HG02938 (cell line): ENCODE measurements at regions not wholly inside any gene's neighbourhood (a gene's known extent, or its start where the extent isn't known, plus 50 kb on each side); places are given as distances from the start of the nearest gene placed in this dataset.
"Not testable (repeated sequence)": the region's sequence is repeated elsewhere in the genome, so short reads cannot be mapped to it uniquely, and the experiment has no call there.

ENCODE experiments used
- ATAC-seq: cut with Tn5 transposase; IDR thresholded peaks from one replicate; pipeline ENCODE4 v1.9.1; 2021; ENCODE audit warnings: mild to moderate bottlenecking, moderate library complexity; ENCODE audit not compliant: unreplicated experiment

GRCh38 chr13:22979952-22980351 is 200.8 kb upstream of the SGCG start:
- ATAC-seq = no peak

- no peak for ATAC-seq
These were observed 199.8 kb upstream of the SGCG start for GRCh38 chr13:22980936-22981335.

GRCh38 chr13:22993148-22993547 is 187.6 kb upstream of the SGCG start:
- ATAC-seq = no peak

- no peak for ATAC-seq
These were observed 177.3 kb upstream of the SGCG start for GRCh38 chr13:23003446-23003845.

- no peak for ATAC-seq
These were observed 173.4 kb upstream of the SGCG start for GRCh38 chr13:23007426-23007825.

GRCh38 chr13:23018143-23018542 is 162.6 kb upstream of the SGCG start:
- no peak for ATAC-seq

- ATAC-seq = peak; percentile 98
These were observed 160.4 kb upstream of the SGCG start for GRCh38 chr13:23020246-23020843.

GRCh38 chr13:23021906-23022305 is 158.9 kb upstream of the SGCG start:
- ATAC-seq = no peak

- no peak for ATAC-seq
These were observed 158.1 kb upstream of the SGCG start for GRCh38 chr13:23022704-23023103.

- ATAC-seq = no peak
These were observed 154.7 kb upstream of the SGCG start for GRCh38 chr13:23025864-23026608.

- no peak for ATAC-seq
These were observed 141.4 kb upstream of the SGCG start for GRCh38 chr13:23039266-23039935.

GRCh38 chr13:23042181-23042580 is 138.6 kb upstream of the SGCG start:
- no peak for ATAC-seq

GRCh38 chr13:23044906-23045305 is 135.9 kb upstream of the SGCG start:
- ATAC-seq = no peak

GRCh38 chr13:23050126-23050525 is 130.7 kb upstream of the SGCG start:
- no peak for ATAC-seq

- not testable (repeated sequence) for ATAC-seq
These were observed 127.1 kb upstream of the SGCG start for GRCh38 chr13:23053711-23054110.

GRCh38 chr13:23059173-23059572 is 121.6 kb upstream of the SGCG start:
- ATAC-seq = no peak

- no peak for ATAC-seq
These were observed 119.8 kb upstream of the SGCG start for GRCh38 chr13:23060959-23061358.

- no peak for ATAC-seq
These were observed 113.7 kb upstream of the SGCG start for GRCh38 chr13:23067129-23067528.

GRCh38 chr13:23069566-23069965 is 111.2 kb upstream of the SGCG start:
- no peak for ATAC-seq

- ATAC-seq = no peak
These were observed 106.5 kb upstream of the SGCG start for GRCh38 chr13:23074075-23074828.

GRCh38 chr13:23081220-23081619 is 99.6 kb upstream of the SGCG start:
- ATAC-seq = no peak
